Hippocampal formation (tissue), 2 donors: ENCODE measurements at regions not wholly inside any gene's neighbourhood (a gene's known extent, or its start where the extent isn't known, plus 50 kb on each side); places are given as distances from the start of the nearest gene placed in this dataset.
A peak's percentile ranks its signal among the peaks of the same experiment; 100 is the strongest.

ENCODE experiments used
- DNase-seq, 2 donors: peaks; one replicate each; lab custom pipeline; 2025; lab: John Stamatoyannopoulos, UW

DNA sequence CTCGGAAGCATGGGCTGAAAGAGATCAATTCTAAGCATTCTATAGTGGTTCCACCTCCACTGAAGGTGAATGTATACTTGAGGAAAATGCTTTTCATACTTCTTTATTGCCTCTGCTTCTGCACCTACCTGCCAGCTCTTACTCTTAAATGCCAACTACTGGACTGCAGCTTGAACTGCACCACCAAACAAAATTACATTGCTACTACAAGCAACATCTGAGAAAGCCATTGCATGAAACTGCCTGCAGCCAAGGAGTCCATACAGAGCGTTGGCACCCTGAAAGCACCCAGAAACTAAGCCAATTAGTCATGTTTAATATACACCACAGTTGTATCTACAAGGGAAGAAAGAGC lies 440.9 kb downstream of the BTBD3 start:
- no peak for DNase-seq

DNA sequence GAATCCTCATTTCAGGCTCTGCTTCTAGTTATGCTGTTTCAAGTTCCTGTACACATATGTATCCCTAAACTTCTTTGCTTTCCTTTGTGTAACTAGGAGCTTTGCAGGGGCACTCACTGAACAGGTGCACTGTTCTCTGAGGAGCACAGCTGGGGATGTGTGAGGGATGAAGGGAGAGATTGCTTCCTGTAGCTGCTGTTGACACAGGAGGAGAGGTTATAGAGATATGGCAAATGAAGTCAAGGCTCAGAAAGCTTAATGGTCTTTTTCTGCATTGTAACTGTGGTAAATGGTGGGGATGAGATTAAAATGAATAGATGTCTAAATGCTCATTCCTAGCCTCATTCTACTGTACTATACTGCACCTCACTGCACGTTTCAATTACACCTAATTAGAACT lies 454.3 kb downstream of the BTBD3 start:
- no peak for DNase-seq

DNA sequence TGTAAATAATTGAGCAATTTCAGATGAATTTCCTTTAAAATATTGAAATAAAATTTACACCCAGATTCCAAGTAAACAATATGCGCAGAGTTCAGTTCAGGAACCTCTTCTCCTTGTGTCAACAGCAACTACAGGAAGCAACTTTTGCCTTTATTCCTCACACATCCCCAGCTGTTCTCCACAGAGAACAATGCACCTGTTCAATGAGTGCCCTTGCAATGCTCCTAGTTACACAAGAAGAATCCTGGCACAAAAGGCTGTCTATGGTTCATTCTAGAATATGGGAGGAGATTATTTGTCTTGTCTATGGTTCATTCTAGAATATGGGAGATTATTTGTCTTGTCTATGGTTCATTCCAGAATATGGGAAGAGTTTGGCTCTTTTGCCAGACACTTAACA lies 454.9 kb downstream of the BTBD3 start:
- no peak for DNase-seq

DNA sequence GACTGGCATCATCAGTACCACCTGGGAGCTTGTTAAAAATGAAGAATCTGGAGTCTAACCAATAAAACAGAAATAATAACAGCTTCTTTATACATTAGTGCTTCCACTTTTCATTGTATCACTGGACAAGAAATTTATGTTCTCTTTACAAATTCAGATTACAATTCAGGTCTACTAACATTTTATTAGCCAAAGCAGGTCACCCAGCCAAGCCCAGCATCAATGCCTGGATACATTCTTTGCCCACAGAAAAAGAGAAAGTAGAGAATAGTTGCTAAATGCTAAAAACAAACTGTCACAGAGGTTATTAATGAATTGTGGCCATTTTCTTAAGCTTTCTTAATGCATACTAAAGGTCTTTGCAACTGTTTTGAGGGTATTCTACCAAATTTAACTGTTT lies 458.3 kb downstream of the BTBD3 start:
- DNase-seq = no peak

DNA sequence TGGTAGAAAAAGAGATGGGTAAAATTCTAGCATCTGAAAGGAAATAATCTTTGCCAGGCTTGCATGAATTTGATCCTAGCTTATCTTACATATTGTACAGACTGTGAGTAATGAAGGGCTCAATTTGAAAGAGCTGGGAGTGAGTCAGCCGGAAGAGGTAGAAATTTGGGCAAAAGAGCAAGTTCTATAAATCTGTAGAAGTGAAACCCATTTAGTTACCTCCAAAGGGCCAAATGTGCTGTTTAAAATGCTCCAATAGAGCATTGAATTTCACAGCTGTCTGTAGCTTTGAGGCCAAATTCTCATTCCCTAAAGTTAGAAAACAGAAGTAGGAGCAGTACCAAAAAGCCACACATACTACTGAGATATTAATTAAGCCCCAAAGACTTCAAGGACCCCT lies 466.1 kb downstream of the BTBD3 start:
- peak in 1 of 2 donors; percentile 35 for DNase-seq

DNA sequence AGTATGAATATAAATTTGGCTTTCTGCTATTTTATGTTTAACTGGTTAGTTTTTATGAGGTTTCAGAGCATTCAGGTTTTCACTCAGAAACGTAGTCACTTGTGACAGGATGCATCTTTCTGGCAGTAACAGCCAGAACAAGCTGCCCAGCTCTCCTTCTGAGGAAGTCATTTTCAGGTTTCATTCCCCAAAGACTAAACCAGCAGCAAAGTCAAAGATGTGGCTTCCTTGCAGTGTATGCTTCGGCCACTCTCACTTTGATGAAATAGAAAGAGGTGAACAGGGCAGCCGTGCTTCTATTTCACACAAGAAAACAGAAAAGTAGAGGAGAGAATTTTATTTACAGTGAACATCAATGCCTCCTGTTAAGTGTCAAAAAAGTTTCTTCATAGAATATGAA lies 469.1 kb downstream of the BTBD3 start:
- no peak for DNase-seq

DNA sequence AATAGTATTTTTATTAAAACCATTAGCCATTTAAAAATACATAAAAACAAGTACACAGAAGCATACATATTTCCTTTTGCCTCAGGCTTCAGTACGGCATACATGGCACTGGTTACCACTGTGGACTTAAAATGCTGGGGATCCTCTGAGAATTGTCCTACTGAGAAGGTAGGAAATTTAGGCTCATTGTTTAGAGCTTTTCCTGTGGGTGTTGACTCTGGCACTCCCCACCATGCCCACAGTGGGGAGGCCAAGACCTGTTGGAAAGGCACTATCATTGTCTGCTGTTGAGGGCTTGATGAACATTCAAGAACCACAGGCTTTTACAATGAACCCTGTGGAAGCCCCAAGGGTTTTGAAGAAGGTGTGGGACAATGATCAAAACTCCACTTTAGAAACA lies 473.4 kb downstream of the BTBD3 start:
- no peak for DNase-seq

DNA sequence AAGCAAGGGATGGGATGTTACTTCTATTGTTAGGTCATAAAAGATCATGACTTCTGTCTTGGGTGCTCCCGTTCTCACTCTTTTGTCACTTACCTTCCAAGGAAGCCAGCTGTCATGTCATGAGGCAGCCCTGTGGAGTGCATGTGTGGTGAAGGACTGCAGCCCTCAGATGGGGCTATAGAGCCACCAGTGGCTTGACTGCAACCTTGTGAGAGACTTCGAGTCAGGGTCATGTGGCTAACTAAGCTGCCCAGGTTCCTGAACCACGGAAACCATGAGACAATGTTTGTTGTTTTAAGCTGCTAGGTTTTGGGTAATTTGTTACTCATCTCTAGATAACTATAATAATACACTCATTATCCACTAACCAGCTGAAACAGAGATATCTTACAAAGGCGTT lies 477.1 kb downstream of the BTBD3 start:
- no peak for DNase-seq

DNA sequence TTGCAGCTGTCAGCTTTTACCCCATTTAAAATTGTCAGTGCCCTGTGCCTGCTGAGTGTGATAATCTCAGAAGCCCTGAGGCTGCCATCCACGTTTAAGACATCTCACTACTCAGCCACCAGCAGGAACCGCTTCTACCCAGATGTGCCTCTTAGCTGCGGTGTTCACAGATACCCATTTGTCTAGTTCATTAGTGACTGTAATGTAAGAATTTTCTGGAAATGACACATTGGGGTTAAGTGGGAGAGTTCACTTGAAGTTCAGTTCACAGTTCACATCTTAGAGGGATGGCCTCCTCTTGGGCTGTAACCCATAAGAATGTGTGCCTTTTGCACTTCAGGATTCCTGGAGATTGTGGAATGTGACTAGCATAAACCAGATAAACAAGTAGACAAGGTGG lies 477.7 kb downstream of the BTBD3 start:
- DNase-seq = no peak

DNA sequence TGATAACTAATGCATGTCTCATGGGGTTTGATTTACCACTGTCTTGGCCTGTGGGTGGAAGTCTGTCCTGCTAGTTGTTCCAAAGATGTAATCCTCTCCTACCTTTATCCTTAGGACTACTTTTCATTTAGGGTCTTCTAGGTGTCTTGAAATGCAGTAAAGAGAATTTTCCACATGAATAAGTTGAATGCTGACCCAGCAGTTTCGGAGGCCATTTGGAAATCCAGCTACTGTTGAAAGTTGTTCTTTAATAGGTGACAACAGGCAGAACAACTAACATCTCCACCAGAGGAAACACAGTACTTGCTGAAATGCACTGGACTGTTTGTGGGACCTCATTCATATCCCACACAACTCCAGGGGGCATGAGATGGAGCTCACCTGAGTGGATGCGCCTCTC lies 478.1 kb downstream of the BTBD3 start:
- no peak for DNase-seq

DNA sequence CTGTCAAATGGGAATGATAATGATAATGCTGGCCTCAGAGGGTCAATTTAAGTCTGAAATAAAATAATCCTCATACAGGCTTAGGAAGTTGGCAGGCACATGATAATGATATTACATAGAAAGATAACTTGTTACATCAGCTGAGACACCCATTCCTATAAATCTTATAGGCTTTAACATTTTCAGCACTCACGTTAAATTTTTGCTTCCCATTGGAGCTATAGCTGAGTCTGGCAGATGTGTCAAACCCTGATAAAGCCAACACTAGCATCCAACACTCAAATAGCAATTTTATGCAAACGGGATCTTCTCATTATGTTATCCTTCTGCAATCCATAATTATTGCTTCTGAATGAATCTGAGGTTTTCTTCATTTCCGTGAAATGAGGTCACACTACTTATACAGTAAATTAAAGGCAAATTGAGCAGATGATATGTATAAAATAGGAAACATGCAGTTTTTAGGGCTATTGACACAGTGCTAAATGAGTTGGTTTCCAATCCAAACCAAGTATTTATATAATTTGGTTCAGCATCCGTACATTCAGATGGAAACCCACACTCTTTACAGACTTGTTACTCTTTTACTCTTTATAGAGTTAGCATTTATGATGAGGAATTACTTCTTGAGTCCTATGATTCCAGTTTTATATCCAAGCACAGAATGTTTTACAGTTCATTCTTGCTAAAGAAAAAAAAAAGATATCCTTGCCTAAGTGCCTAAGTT lies 481.6 kb downstream of the BTBD3 start:
- no peak for DNase-seq

DNA sequence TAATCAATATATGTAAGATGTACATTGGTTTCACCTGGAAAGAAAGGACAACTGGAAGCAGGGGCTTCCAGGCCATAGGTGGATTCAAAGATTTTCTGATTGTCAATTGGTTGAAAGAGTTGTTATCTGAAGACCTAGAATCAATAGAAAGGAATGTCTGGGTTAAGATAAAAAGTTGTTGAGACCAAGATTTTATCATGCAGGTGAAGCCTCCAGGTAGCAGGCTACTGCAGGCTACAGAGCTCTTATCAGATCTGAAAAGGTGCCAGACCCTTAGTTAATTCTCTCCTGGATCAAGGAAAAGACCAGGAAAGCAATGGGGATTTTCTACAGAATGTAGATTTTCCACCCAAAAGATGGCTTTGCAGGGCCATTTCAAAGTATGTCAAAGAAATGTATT lies 487.2 kb downstream of the BTBD3 start:
- DNase-seq = no peak

DNA sequence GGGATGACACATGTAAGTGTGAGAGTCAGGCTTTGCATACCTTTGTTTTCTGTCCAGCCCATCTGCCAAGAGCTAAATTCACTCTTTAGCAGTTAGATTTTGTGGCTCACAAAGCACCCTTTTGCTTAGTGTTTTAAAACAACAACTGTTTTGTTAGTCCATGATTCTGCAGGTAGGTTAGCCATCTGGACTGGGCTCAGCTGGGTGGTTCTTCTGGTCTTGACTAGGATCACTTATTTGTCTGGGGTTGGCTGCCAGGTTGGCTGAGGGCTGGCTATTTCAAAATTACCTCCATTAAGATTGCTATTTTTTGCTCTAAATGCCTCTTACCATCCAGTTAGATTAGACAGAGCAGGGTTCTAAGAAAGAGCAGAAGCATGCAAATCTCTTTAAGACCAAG lies 489.3 kb downstream of the BTBD3 start:
- DNase-seq = no peak

DNA sequence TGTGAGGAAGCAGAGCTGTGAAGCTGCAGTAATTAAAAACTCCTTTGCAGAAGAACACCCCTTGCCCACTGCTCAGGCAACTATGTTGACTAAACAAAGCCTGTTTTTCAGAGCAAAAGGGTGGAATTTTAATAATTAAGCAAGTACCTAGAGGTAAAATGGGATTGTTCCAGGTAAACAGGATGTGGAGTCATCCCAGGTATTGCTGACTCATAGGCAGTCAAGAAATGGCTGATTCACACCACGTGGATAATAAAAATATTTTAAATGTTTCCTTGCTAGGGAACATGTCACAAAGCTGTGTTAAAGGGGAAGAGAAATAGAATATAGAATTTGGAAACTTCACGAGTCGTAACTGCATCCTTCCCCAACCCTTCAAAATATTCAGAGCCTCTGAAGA lies 491.8 kb downstream of the BTBD3 start:
- DNase-seq = no peak

DNA sequence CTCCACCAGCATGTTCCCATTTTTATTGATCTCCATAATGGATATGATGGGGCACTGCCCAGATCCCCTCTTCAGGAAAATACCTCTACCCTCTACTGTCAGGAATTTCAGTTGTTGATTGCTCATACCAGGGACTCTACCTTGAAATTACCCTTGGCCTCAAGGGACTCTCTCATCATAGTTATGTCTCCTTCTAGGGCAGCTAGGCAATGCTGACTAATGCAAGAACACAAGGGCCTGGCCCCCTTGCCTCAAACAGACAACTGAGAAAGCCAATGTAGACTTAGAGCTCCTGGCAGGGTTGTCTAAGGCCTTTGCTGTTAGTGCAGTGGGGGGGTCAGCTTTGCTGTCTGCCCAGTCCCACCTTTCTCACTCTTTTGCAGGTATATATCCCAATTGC lies 493.1 kb downstream of the BTBD3 start:
- DNase-seq = no peak

DNA sequence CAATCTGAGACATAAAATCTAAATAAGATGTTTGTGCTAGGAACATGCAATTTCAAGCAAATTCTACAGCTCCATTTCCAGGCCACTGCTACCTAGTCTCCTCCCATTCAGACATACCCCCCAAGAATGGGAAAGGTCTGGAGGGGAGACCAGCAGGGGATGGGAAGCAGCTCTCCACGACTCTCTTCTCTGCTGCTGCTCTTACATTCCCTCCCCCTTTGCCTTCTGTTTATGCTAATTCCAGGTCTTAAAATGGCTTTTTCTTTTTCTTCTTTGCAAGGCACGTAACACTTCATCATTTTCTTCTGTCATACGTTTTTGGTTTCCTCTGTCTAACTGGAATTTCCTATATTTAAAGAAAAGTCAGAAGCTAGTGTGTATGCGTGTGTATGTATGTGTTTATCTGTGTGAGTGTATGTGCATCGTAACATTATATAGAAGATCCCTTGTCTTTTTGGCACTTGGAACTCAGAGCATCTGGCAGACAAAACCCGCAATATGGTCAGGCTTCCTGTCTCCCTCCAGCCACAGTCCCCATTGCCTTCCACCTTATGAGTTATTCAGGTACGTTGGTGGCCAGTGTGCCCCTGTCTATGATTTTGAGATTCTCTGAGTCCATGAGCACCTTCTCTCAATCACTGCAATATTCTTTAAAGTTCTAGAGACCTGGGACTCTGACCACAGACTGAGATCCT lies 493.7 kb downstream of the BTBD3 start:
- no peak for DNase-seq

DNA sequence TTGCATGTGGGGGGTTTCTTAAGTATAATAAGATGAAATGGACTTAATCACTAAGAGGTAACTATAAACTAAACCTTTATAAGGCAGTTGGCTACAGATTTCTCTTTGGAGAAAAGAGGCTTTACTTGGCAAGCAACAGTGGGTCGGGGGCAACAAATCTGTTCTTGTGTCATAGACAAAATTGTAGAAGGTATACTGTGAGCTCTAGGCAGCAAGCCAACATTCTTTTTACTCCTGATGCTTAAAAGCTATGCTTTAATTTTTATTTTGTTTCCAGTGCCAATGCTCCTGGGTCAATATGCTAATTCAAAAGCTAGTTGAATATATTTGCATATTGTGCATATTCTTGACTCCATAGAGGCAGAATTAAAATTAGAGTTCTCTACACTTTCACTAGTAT lies 495.4 kb downstream of the BTBD3 start:
- no peak for DNase-seq

DNA sequence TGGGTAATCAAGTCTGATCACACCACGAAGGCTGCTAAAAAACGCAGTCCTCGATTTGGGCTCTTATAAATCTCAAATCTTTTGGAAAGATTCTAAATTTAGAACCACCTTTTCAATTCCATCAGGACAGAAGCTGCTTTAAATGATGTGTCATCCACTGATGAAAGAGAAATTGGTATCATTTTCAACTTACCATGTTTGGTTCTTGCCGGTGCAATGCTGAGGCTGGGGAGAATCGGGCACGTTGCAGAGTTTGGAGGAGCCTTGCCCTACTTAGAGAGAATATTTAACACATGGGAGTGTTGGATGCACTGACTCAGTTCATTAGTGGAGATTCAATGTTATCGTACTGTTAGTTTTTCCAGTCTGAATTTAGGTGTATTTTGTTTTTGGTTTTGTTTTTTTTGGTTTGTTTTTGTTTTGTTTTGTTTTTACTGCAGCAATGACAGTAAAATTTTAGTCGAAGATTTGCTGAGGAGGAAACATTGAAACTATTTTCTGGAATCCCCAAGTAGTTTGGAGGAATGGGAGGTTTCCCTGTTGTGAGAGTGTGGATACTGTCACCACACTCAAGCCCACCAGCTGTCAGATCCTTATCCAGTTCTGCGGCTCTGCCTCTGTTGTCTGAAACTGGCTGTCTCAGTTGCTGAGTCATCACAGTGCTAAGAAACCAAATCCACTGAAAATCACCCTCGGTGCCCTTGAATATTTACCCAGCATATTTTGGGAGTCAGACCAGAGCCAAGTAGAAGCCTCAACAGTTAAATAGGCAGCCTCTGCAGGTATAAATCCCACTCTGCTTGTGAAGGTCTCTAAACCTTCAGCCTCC lies 497.0 kb downstream of the BTBD3 start:
- DNase-seq = peak; percentile 4 to 13

DNA sequence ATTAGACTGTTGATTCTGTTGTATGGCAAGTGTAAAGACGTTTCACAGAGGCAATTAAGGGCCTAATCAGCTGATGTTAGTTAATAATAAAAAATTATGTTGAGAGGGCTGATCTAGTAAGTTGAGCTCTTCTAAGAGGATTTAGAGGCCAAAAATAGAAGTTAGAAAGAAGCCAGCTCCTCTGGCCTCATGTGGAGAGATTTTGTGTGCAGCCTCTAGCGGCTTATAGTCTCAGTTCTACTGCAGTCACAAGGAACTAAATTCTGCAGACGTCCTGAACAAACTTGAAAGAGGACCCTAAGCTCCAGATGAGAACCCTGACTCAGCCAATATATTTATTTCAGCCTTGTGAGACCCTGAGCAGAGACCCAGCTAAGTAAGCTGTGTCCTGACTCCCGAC lies 498.6 kb downstream of the BTBD3 start:
- no peak for DNase-seq

DNA sequence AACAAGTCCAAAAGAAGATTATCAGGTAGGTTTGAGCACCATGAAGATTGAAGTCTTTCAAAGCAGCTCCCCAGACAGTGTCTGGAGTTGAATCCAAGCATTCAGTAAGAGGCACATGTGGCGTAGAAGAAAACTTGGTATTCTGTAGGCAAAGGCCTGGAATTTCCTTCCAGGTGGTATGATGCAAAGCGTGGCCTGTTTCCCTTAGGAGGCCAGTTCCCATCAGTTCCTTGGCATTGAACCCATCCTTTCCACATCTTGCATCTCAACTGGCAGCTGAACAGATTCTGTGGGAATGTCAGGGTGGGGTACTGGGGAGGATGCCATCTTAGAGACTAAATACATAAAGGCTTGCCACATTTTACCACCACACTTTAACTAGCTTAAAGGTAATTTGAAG lies 516.0 kb downstream of the BTBD3 start:
- DNase-seq = no peak

DNA sequence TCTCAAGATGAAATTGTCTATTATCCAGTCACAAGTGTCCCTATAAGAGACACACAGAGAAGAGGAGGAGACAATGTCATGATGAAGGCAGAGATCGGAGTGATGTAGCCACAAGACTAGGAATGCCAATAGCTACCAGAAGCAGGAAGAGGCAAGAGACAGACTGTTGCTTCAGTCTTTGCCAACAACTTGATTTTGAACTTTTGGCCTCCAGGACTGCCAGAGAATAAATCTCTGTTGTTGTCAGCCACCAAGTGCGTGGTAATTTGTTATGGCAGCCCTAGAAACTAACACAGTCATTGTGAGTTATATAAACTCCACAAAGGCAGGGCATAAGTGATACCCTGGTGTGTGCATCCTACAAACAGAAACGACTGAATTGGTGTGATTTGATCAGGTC lies 517.0 kb downstream of the BTBD3 start:
- DNase-seq = no peak

DNA sequence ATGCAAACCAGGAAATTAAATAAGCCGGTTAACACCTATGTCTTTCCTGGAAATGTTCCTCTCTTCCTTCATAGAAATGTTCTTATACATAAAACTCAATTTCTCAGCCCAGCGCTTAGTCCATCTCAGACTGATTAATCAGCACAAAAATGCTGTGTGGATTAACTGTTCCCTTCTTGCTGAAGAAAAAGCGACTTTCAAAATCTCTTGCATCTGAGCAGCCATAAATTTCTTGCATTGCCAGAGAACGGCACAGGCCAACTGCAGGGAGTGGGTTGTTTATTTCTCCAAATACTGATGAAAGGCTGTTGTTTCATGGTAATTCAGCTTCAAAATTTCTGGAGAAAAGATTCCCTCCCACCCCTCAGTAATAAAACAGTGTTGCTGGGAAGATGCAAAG lies 517.6 kb downstream of the BTBD3 start:
- no peak for DNase-seq

DNA sequence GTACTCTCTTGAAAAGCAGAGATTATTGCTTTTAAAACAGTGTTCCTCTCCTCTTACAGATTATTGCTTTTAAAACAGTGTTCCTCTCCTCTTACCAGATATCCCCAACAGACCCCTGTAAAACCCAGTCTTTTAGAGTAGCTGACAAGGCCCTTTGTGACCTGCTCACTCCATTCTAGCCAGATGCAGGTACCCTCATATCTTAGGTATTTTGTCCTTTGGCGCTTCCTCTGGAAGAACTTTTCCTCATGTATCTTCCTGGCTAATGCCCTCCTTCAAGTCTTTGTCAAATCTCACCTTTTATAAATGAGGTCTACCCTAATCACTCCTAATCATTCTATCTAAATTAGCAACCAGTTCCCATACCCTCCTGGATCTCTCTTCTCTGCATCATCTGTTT lies 536.0 kb downstream of the BTBD3 start:
- no peak for DNase-seq
